HUDEP-2 (cell line): ENCODE measurements at regions not wholly inside any gene's neighbourhood (a gene's known extent, or its start where the extent isn't known, plus 50 kb on each side); places are given as distances from the start of the nearest gene placed in this dataset.

Experiments
- DNase-seq, 76 experiments: peaks; one replicate each; lab custom pipeline; 2025; ENCODE audit not compliant: unreplicated experiment in 76 of 76; lab: John Stamatoyannopoulos, UW

GRCh38 chr7:19872094-19872493, 98.7 kb upstream of the TMEM196 start:
- DNase-seq, result no peak

GRCh38 chr7:19871102-19871501, 97.7 kb upstream of the TMEM196 start:
- no peak for DNase-seq

GRCh38 chr7:19869979-19870378, 96.6 kb upstream of the TMEM196 start:
- DNase-seq, result no peak

GRCh38 chr7:19853261-19853832, 79.9 kb upstream of the TMEM196 start:
- DNase-seq, result no peak

GRCh38 chr7:19852192-19852591, 78.8 kb upstream of the TMEM196 start:
- DNase-seq, result no peak

- DNase-seq, result no peak
Observed at GRCh38 chr7:19851504-19851903, 78.1 kb upstream of the TMEM196 start.

- no peak for DNase-seq
Observed at GRCh38 chr7:19834566-19834965, 61.1 kb upstream of the TMEM196 start.

- no peak for DNase-seq
Observed at GRCh38 chr7:19830604-19831003, 57.2 kb upstream of the TMEM196 start.
